ENCODE measurements at regions not wholly inside any gene's neighbourhood (a gene's known extent, or its start where the extent isn't known, plus 50 kb on each side); places are given as distances from the start of the nearest gene placed in this dataset.
"Not testable (repeated sequence)": the region's sequence is repeated elsewhere in the genome, so short reads cannot be mapped to it uniquely, and the experiment has no call there.

DNA sequence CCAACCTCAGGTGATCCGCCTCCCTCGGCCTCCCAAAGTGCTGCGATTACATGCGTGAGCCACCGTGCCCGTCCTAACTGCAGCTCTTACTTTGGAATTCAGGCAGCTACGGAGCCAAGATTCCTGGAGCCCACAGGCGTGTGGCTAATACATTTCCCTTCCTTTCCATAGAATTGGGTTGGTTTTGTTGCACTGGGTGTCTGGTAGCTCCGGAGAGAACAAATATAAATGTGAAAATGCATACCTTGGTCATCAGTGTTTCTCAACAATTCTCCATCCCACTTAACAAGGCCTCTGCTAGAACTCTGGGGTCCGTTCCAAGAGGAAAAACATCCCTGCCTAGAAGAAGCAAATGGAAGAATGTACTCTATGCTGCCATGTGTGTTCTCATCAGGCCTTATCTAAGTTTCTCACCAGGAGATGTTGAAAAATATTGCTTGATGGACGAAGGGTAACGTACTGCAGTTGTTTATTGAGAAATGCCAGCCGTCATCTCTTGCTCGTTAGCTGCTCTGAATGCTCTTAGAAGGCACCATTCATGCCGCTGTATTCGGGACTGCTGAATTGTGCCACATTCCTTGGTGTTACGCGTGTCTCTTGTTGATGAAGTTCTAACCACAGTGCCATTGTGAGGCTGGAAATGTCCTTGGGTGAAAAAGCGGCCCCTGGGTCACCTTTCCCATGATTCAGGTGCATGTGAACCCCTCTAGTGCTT is 50.5 kb upstream of the CD99 start:
- H3K4me1 ChIP-seq: no peaks in the 10 kb centered on the region
- H3K27ac ChIP-seq: no peak overlapping the region
- ATAC-seq (no peak), DNase-seq (no peak)
- intact Hi-C loops (cut with DNase I): no loop called here
- no peaks in the 10 kb centered on the region for H3K27me3 ChIP-seq
- H3K36me3 ChIP-seq: peaks cover 14% of the 10 kb centered on the region
- TF ChIP-seq, protein P1, sequence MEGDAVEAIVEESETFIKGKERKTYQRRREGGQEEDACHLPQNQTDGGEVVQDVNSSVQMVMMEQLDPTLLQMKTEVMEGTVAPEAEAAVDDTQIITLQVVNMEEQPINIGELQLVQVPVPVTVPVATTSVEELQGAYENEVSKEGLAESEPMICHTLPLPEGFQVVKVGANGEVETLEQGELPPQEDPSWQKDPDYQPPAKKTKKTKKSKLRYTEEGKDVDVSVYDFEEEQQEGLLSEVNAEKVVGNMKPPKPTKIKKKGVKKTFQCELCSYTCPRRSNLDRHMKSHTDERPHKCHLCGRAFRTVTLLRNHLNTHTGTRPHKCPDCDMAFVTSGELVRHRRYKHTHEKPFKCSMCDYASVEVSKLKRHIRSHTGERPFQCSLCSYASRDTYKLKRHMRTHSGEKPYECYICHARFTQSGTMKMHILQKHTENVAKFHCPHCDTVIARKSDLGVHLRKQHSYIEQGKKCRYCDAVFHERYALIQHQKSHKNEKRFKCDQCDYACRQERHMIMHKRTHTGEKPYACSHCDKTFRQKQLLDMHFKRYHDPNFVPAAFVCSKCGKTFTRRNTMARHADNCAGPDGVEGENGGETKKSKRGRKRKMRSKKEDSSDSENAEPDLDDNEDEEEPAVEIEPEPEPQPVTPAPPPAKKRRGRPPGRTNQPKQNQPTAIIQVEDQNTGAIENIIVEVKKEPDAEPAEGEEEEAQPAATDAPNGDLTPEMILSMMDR (IDR thresholded peaks at IDR 0.05): no peak
- no peak overlapping the region for H3K4me3 ChIP-seq
- H3K9me3 ChIP-seq: no peaks in the 10 kb centered on the region

DNA sequence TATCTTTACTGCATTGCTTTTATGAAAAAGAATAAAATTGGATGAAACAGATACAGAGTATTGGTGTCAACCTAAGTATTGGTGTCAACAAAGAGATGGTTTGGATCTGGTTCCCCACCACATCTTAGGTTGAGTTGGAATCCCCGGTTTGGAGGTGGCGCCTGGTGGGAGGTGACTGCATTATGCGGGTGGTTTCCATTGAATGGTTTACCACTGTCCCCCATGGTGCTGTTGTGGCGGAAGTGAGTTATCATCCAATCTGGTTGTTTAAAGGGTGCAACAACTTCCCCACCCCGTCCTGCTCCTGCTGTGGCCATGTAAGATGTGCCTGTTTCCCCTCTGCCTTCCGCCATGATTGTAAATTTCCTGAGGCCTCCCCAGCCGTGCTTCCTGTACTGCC is 52.8 kb upstream of the CD99 start:
- Histone ChIP-seq H3K9me3 (no peaks in the 10 kb centered on the region), H3K27me3 (no peaks in the 10 kb centered on the region), H3K4me3 (no peak overlapping the region), H3K27ac (no peak overlapping the region), H3K36me3 (peaks cover 14% of the 10 kb centered on the region), H3K4me1 (no peaks in the 10 kb centered on the region)
- no peak for DNase-seq
- intact Hi-C loops (cut with DNase I): no loop called here
- no peak for ATAC-seq
- TF ChIP-seq, protein P1 (IDR thresholded peaks at IDR 0.05): no peak

DNA sequence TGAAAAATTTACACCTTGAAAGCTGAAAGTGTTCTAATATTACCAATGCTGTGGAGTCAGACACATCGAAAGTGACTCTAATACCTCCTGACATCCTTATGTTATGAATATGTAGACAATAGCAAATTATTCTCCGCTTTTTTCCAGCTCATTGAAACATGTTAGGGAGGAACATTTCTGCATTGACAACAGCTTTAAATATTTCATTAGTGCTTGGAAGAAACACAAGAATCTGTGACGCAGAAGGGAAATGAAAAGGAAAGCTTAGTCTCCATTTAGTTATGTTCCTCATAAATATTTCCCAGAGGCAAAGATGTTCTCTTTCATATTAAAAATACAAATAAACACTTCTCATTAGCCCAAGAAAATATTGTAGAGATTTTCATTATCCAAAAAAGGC is 55.8 kb upstream of the CD99 start:
- intact Hi-C loops (cut with DNase I): no loop called here
- no peaks in the 10 kb centered on the region for H3K9me3 ChIP-seq
- H3K4me1 ChIP-seq: no peaks in the 10 kb centered on the region
- H3K4me3 ChIP-seq: no peak overlapping the region
- no peak for ATAC-seq
- TF ChIP-seq, protein P1 (IDR thresholded peaks at IDR 0.05): no peak
- H3K27ac ChIP-seq: no peak overlapping the region
- H3K27me3 ChIP-seq: no peaks in the 10 kb centered on the region
- DNase-seq: no peak
- peaks cover 13% of the 10 kb centered on the region for H3K36me3 ChIP-seq

DNA sequence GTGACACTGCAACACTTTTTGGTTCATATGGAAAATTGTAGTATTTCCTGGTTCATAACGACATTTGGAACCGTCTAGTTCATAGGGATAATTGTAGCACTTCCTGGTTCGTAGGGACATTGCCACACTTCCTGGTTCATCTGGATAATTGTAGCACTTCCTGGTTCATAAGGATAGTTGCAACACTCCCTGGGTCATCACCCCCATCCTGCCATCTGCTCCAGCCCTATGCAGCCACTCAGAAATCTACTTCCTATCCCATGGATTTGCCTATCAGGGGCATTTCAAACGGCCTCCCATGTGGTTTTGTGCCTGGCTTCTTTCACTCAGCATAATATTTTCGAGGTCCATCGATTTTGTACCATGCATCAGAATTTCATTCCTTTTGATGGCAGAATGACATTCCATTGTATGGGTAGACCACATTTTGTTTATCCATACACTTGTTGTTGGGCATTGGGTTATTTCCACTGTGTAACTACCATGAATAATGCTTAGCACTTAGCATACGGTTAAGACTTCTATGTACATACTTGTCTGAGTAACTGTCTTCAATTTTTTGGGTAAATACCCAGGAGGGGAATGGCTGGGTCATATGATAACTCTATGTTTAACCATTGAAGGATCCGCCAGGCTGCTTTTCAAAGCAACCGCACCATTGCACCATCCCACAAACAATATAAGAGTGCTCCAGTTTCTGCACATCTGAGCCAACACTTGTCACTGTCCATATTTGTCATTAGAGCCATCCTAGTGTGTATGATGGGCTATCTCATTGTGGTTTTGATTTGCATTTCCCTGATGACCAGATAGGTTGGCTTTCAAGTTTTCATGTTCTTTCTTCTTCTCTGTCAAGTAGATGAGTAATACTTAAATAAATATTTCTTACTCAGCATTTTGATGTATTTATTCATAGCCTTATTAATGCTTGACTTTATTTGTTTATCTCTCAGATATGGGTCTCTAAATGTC is 58.3 kb upstream of the CD99 start:
- intact Hi-C loops (cut with DNase I): no loop called here
- H3K4me3 ChIP-seq: no peak overlapping the region
- TF ChIP-seq, protein P1 (IDR thresholded peaks at IDR 0.05): no peak
- no peaks in the 10 kb centered on the region for H3K36me3 ChIP-seq
- H3K27ac ChIP-seq: no peak overlapping the region
- DNase-seq (no peak), ATAC-seq (no peak)
- no peaks in the 10 kb centered on the region for H3K4me1 ChIP-seq
- no peaks in the 10 kb centered on the region for H3K27me3 ChIP-seq
- no peaks in the 10 kb centered on the region for H3K9me3 ChIP-seq

DNA sequence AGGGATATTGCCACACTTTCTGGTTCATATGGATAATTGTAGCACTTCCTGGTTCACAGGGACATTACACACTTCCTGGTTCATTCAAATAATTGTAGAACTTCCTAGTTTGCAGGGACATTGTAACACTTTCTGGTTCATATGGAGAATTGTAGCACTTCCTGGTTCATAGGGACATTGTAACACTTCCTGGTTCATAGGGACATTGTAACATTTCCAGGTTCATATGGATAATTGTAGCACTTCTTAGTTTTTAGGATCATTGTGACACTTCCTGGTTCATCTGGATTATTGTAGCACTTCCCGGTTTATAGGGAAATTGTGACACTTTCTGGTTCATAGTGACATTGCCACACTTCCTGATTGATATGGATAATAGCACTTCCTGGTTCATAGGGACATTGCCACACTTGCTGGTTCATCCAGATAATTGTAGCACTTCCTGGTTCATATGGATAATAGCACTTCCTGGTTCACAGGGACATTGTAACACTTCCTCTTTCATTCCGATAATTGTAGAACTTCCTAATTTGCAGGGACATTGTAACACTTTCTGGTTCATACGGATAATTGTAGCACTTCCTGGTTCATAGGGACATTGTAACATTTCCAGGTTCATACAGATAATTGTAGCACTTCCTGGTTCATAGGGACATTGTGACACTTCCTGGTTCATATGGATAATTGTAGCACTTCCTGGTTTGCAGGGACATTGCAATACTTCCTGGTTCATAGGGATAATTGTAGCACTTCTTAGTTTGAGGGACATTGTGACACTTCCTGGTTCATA is 59.2 kb upstream of the CD99 start:
- Histone ChIP-seq H3K4me1 (no peaks in the 10 kb centered on the region), H3K9me3 (no peaks in the 10 kb centered on the region), H3K27me3 (no peaks in the 10 kb centered on the region), H3K27ac (no peak overlapping the region), H3K36me3 (peaks cover 5% of the 10 kb centered on the region), H3K4me3 (no peak overlapping the region)
- DNase-seq (no peak), ATAC-seq (no peak)
- intact Hi-C loops (cut with DNase I): no loop called here
- TF ChIP-seq, protein P1 (IDR thresholded peaks at IDR 0.05): no peak

DNA sequence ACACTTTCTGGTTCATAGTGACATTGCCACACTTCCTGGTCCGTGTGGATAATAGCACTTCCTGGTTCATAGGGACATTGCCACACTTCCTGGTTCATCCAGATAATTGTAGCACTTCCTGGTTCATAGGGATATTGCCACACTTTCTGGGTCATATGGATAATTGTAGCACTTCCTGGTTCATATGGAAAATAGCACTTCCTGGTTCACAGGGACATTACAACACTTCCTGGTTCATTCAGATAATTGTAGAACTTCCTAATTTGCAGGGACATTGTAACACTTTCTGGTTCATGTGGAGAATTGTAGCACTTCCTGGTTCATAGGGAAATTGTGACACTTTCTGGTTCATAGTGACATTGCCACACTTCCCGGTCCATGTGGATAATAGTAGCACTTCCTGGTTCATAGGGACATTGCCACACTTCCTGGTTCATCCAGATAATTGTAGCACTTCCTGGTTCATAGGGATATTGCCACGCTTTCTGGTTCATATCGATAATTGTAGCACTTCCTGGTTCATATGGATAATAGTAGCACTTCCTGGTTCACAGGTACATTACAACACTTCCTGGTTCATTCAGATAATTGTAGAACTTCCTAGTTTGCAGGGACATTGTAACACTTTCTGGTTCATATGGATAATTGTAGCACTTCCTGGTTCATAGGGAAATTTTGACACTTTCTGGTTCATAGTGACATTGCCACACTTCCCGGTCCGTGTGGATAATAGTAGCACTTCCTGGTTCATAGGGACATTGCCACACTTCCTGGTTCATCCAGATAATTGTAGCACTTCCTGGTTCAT is 60.0 kb upstream of the CD99 start:
- H3K9me3 ChIP-seq; H3K4me3 ChIP-seq; intact Hi-C loops (cut with DNase I); DNase-seq; H3K4me1 ChIP-seq; H3K27me3 ChIP-seq; ATAC-seq; H3K27ac ChIP-seq: not testable (repeated sequence)
- peaks cover 13% of the 10 kb centered on the region for H3K36me3 ChIP-seq

DNA sequence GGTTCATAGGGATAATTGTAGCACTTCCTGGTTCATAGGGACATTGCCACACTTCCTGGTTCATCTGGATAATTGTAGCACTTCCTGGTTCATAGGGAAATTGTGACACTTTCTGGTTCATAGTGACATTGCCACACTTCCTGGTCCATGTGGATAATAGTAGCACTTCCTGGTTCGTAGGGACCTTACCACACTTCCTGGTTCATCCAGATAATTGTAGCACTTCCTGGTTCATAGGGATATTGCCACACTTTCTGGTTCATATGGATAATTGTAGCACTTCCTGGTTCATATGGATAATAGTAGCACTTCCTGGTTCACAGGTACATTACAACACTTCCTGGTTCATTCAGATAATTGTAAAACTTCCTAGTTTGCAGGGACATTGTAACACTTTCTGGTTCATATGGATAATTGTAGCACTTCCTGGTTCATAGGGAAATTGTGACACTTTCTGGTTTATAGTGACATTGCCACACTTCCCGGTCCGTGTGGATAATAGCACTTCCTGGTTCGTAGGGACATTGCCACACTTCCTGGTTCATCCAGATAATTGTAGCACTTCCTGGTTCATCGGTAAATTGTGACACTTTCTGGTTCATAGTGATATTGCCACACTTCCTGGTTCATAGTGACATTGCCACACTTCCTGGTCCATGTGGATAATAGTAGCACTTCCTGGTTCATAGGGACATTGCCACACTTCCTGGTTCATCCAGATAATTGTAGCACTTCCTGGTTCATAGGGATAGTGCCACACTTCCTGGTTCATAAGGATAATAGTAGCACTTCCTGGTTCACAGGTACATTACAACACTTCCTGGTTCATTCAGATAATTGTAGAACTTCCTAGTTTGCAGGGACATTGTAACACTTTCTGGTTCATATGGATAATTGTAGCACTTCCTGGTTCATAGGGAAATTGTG is 60.8 kb upstream of the CD99 start:
- DNase-seq; H3K27me3 ChIP-seq; H3K4me1 ChIP-seq; intact Hi-C loops (cut with DNase I); H3K9me3 ChIP-seq; H3K4me3 ChIP-seq; ATAC-seq: not testable (repeated sequence)
- peak overlapping the region; percentile 43 for H3K27ac ChIP-seq
- peaks cover 16% of the 10 kb centered on the region for H3K36me3 ChIP-seq

All from upper lobe of right lung (tissue), 1 donor.